ENCODE measurements at regions not wholly inside any gene's neighbourhood (a gene's known extent, or its start where the extent isn't known, plus 50 kb on each side); places are given as distances from the start of the nearest gene placed in this dataset.
"Not testable (repeated sequence)": the region's sequence is repeated elsewhere in the genome, so short reads cannot be mapped to it uniquely, and the experiment has no call there.

GRCh38 chr4:102397056-102397455, 51.8 kb upstream of the SLC39A8 start:
- not testable (repeated sequence) for DNase-seq (ENCODE audit: low read depth)

- DNase-seq (ENCODE audit: low read depth) = no peak
These were observed 53.7 kb upstream of the SLC39A8 start for GRCh38 chr4:102399021-102399420.

GRCh38 chr4:102400898-102401297, 55.6 kb upstream of the SLC39A8 start:
- DNase-seq (ENCODE audit: low read depth) = no peak

GRCh38 chr4:102402223-102402622, 56.9 kb upstream of the SLC39A8 start:
- no peak for DNase-seq (ENCODE audit: low read depth)

- DNase-seq (ENCODE audit: low read depth) = no peak
These were observed 57.8 kb upstream of the SLC39A8 start for GRCh38 chr4:102403116-102403515.

GRCh38 chr4:102404431-102404969, 59.2 kb upstream of the SLC39A8 start:
- DNase-seq (ENCODE audit: low read depth) = peak; percentile 93

GRCh38 chr4:102405821-102406401, 60.6 kb upstream of the SLC39A8 start:
- DNase-seq (ENCODE audit: low read depth) = no peak

- not testable (repeated sequence) for DNase-seq (ENCODE audit: low read depth)
These were observed 65.6 kb upstream of the SLC39A8 start for GRCh38 chr4:102410884-102411283.

GRCh38 chr4:102411408-102411807, 66.1 kb upstream of the SLC39A8 start:
- DNase-seq (ENCODE audit: low read depth) = peak; percentile 88

GRCh38 chr4:102416765-102417164, 71.5 kb upstream of the SLC39A8 start:
- DNase-seq (ENCODE audit: low read depth) = no peak

GRCh38 chr4:102420563-102421398, 75.5 kb upstream of the SLC39A8 start:
- DNase-seq (ENCODE audit: low read depth) = peak; percentile 50

- no peak for DNase-seq (ENCODE audit: low read depth)
These were observed 77.6 kb upstream of the SLC39A8 start for GRCh38 chr4:102422843-102423242.

- no peak for DNase-seq (ENCODE audit: low read depth)
These were observed 77.8 kb upstream of the NFKB1 start for GRCh38 chr4:102423375-102423774.

- DNase-seq (ENCODE audit: low read depth) = no peak
These were observed 73.7 kb upstream of the NFKB1 start for GRCh38 chr4:102427371-102427998.

GRCh38 chr4:102428122-102428521, 73.0 kb upstream of the NFKB1 start:
- no peak for DNase-seq (ENCODE audit: low read depth)

GRCh38 chr4:102429553-102429952, 71.6 kb upstream of the NFKB1 start:
- peak; percentile 50 for DNase-seq (ENCODE audit: low read depth)

GRCh38 chr4:102430461-102430910, 70.7 kb upstream of the NFKB1 start:
- DNase-seq (ENCODE audit: low read depth) = peak; percentile 6

- DNase-seq (ENCODE audit: low read depth) = no peak
These were observed 69.6 kb upstream of the NFKB1 start for GRCh38 chr4:102431608-102431961.

GRCh38 chr4:102437111-102437510, 64.0 kb upstream of the NFKB1 start:
- no peak for DNase-seq (ENCODE audit: low read depth)

- peak; percentile 39 for DNase-seq (ENCODE audit: low read depth)
These were observed 62.5 kb upstream of the NFKB1 start for GRCh38 chr4:102438396-102439235.

GRCh38 chr4:102439236-102439614, 61.9 kb upstream of the NFKB1 start:
- peak; percentile 95 for DNase-seq (ENCODE audit: low read depth)

GRCh38 chr4:102439812-102440211, 61.3 kb upstream of the NFKB1 start:
- DNase-seq (ENCODE audit: low read depth) = peak; percentile 90
